CD4-positive, alpha-beta T cell (primary cell): ENCODE measurements at regions not wholly inside any gene's neighbourhood (a gene's known extent, or its start where the extent isn't known, plus 50 kb on each side); places are given as distances from the start of the nearest gene placed in this dataset.

Experiments used
- ATAC-seq: fragments of 200-7000 bp; cut with Tn5 transposase; one replicate; pipeline ENCODE4 v1.10.0; 2022; ENCODE audit warnings: mild to moderate bottlenecking; ENCODE audit not compliant: poor library complexity
- CTCF ChIA-PET: fragments of 350-600 bp; sonication (Branson Sonifier 250); formaldehyde crosslinking; loops from one replicate; lab custom pipeline; 2021; ENCODE audit warnings: antibody characterized with exemption, inconsistent platforms; lab: Charles Lee
- POLR2A ChIA-PET: fragments of 350-600 bp; sonication (Branson Sonifier 250); formaldehyde crosslinking; loops from one replicate; lab custom pipeline; 2021; ENCODE audit warnings: antibody characterized with exemption, inconsistent platforms; lab: Charles Lee
- DNase-seq, 14 experiments: peaks; one replicate each; pipeline ENCODE4 v3.0.0-alpha.2; 2013 to 2020; ENCODE audit warnings: mixed read lengths in 2 of 14
- H3K27ac ChIP-seq, 2 donors: one replicate each; pipeline versions ENCODE4 v1.5.1 to v1.7.0; 2013; ENCODE audit warnings: low read length in 2 of 2, low read depth in 1 of 2, mild to moderate bottlenecking in 1 of 2
- H3K27me3 ChIP-seq, 2 experiments: 1 replicate in 1 of 2; 2 replicates in 1 of 2; pipeline versions ENCODE4 v1.6.1 to v1.7.0; 2013; ENCODE audit warnings: low read length in 2 of 2, control low read depth in 1 of 2, mild to moderate bottlenecking in 1 of 2, moderate library complexity in 1 of 2; ENCODE audit not compliant: insufficient read depth in 2 of 2, control insufficient read depth in 1 of 2
- H3K36me3 ChIP-seq: one replicate; pipeline ENCODE4 v1.6.1; 2013; ENCODE audit warnings: low read length, control low read depth; ENCODE audit not compliant: insufficient read depth
- H3K4me1 ChIP-seq: one replicate; pipeline ENCODE4 v1.6.1; 2013; ENCODE audit warnings: low read length, control low read depth; ENCODE audit not compliant: insufficient read depth
- H3K4me3 ChIP-seq: one replicate; pipeline ENCODE4 v1.5.1; 2013; ENCODE audit warnings: mild to moderate bottlenecking, low read length, moderate library complexity
- H3K9me3 ChIP-seq, 2 experiments: 1 replicate in 1 of 2; 2 replicates in 1 of 2; pipeline versions ENCODE4 v1.6.1 to v1.7.0; 2013; ENCODE audit warnings: low read length in 2 of 2, mild to moderate bottlenecking in 2 of 2, control low read depth in 1 of 2, moderate library complexity in 1 of 2; ENCODE audit not compliant: control insufficient read depth in 1 of 2, insufficient read depth in 1 of 2
- H3K27ac Mint-ChIP-seq: one replicate; pipeline ENCODE4 v1.8.0; 2020; ENCODE audit warnings: mixed read lengths
- H3K27me3 Mint-ChIP-seq: one replicate; pipeline ENCODE4 v1.8.0; 2021; ENCODE audit warnings: mixed read lengths
- H3K36me3 Mint-ChIP-seq: one replicate; pipeline ENCODE4 v1.8.0; 2021; ENCODE audit warnings: low read depth, mixed read lengths
- H3K4me1 Mint-ChIP-seq: one replicate; pipeline ENCODE4 v1.8.0; 2021; ENCODE audit warnings: low read depth, mixed read lengths
- H3K4me3 Mint-ChIP-seq: one replicate; pipeline ENCODE4 v1.8.0; 2020; ENCODE audit warnings: mild to moderate bottlenecking, mixed read lengths
- H3K9me3 Mint-ChIP-seq: one replicate; pipeline ENCODE4 v1.8.0; 2020; ENCODE audit warnings: mixed read lengths
- CTCF ChIP-seq: fragments of 200-600 bp; IDR thresholded peaks from one replicate; pipeline ENCODE4 v1.8.0; 2022; ENCODE audit warnings: antibody characterized with exemption, mild to moderate bottlenecking
- intact Hi-C, 2 experiments: fragments of 100-400 bp; cut with DNase I in 1 of 2; cut with micrococcal nuclease in 1 of 2; formaldehyde crosslinking; loops; one replicate each; pipeline versions ENCODE4 v1.15.1 to v1.9.0; 2023 to 2025; cut with DNase I, micrococcal nuclease

GRCh38 chr11:64476881-64477280, 78.9 kb upstream of the SLC22A11 start:
- DNase-seq (no peak), ATAC-seq (no peak)
- Histone ChIP-seq H3K4me1 (no peaks in the 10 kb centered on the region), H3K27me3 (peaks cover 0 to 9% of the 10 kb centered on the region in 2 experiments), H3K9me3 (no peaks in the 10 kb centered on the region), H3K27ac (no peak overlapping the region), H3K36me3 (no peaks in the 10 kb centered on the region), H3K4me3 (no peak overlapping the region)
- Mint-ChIP-seq H3K9me3 (no peaks in the 10 kb centered on the region), H3K27ac (no peak overlapping the region), H3K4me3 (no peak overlapping the region), H3K4me1 (no peaks in the 10 kb centered on the region), H3K36me3 (no peaks in the 10 kb centered on the region), H3K27me3 (peaks cover 15% of the 10 kb centered on the region)
- no peak for TF ChIP-seq CTCF
- intact Hi-C loops = no loop called here
- CTCF ChIA-PET = no interaction called here
- POLR2A ChIA-PET = no interaction called here

- H3K36me3 ChIP-seq = no peaks in the 10 kb centered on the region
- ChIA-PET POLR2A (no interaction called here), CTCF (no interaction called here)
- peaks cover 15% of the 10 kb centered on the region for H3K27me3 Mint-ChIP-seq
- intact Hi-C loops = no loop called here
- H3K27me3 ChIP-seq = peaks cover 0 to 9% of the 10 kb centered on the region in 2 experiments
- no peak for DNase-seq
- H3K36me3 Mint-ChIP-seq = no peaks in the 10 kb centered on the region
- no peak for TF ChIP-seq CTCF
- no peak overlapping the region for H3K27ac ChIP-seq
- no peak for ATAC-seq
- no peaks in the 10 kb centered on the region for H3K4me1 Mint-ChIP-seq
- no peaks in the 10 kb centered on the region for H3K9me3 ChIP-seq
- no peak overlapping the region for H3K4me3 Mint-ChIP-seq
- no peaks in the 10 kb centered on the region for H3K9me3 Mint-ChIP-seq
- H3K27ac Mint-ChIP-seq = no peak overlapping the region
- no peak overlapping the region for H3K4me3 ChIP-seq
- no peaks in the 10 kb centered on the region for H3K4me1 ChIP-seq
Measured at GRCh38 chr11:64477675-64478074, 78.1 kb upstream of the SLC22A11 start.

- no peaks in the 10 kb centered on the region for H3K36me3 Mint-ChIP-seq
- intact Hi-C loops = no loop called here
- H3K36me3 ChIP-seq = no peaks in the 10 kb centered on the region
- TF ChIP-seq CTCF = no peak
- CTCF ChIA-PET = no interaction called here
- no peak overlapping the region for H3K4me3 ChIP-seq
- no peaks in the 10 kb centered on the region for H3K9me3 Mint-ChIP-seq
- H3K4me3 Mint-ChIP-seq = no peak overlapping the region
- H3K27ac Mint-ChIP-seq = no peak overlapping the region
- H3K4me1 ChIP-seq = no peaks in the 10 kb centered on the region
- H3K27me3 Mint-ChIP-seq = peaks cover 19% of the 10 kb centered on the region
- no peaks in the 10 kb centered on the region for H3K4me1 Mint-ChIP-seq
- H3K9me3 ChIP-seq = no peaks in the 10 kb centered on the region
- no peak overlapping the region for H3K27ac ChIP-seq
- ATAC-seq = no peak
- POLR2A ChIA-PET = no interaction called here
- H3K27me3 ChIP-seq = peaks cover 6 to 11% of the 10 kb centered on the region in 2 experiments
- no peak for DNase-seq
Measured at GRCh38 chr11:64482588-64482987, 73.2 kb upstream of the SLC22A11 start.
